ENCODE measurements at regions not wholly inside any gene's neighbourhood (a gene's known extent, or its start where the extent isn't known, plus 50 kb on each side); places are given as distances from the start of the nearest gene placed in this dataset.
A peak's percentile ranks its signal among the peaks of the same experiment; 100 is the strongest.

- intact Hi-C loops (cut with DNase I): no loop called here
- WGBS: 86% methylated on average over 5 of the region's 5 CpGs
- DNase-seq: no peak
- no peak for ATAC-seq
- H3K4me3 ChIP-seq (ENCODE audit: low read length): no peak overlapping the region
- no peak overlapping the region for H3K27ac ChIP-seq (ENCODE audit: low read length)
- H3K27me3 ChIP-seq (ENCODE audit: control insufficient read depth, insufficient read depth): no peaks in the 10 kb centered on the region
- H3K4me1 ChIP-seq (ENCODE audit: control insufficient read depth, insufficient read depth, low read length): no peaks in the 10 kb centered on the region
- H3K9me3 ChIP-seq (ENCODE audit: control insufficient read depth, low read length): no peaks in the 10 kb centered on the region
Observed at GRCh38 chr1:55396381-55396891, 181.3 kb upstream of the USP24 start.

- Histone ChIP-seq H3K4me1 (ENCODE audit: control insufficient read depth, insufficient read depth, low read length) (no peaks in the 10 kb centered on the region), H3K9me3 (ENCODE audit: control insufficient read depth, low read length) (no peaks in the 10 kb centered on the region)
Observed at GRCh38 chr1:55388960-55389359, 173.8 kb upstream of the USP24 start.

GRCh38 chr1:55387145-55387544 lies 172.0 kb upstream of the USP24 start:
- DNase-seq: no peak
- Histone ChIP-seq H3K9me3 (ENCODE audit: control insufficient read depth, low read length) (no peaks in the 10 kb centered on the region), H3K27ac (ENCODE audit: low read length) (no peak overlapping the region), H3K4me1 (ENCODE audit: control insufficient read depth, insufficient read depth, low read length) (no peaks in the 10 kb centered on the region), H3K4me3 (ENCODE audit: low read length) (no peak overlapping the region), H3K27me3 (ENCODE audit: control insufficient read depth, insufficient read depth) (no peaks in the 10 kb centered on the region)
- 74% methylated on average over 2 of the region's 2 CpGs for WGBS
- intact Hi-C loops (cut with DNase I): no loop called here
- ATAC-seq: no peak

More at GRCh38 chr1:55388960-55389359, 173.8 kb upstream of the USP24 start:
- DNase-seq (no peak), ATAC-seq (no peak)
- no peaks in the 10 kb centered on the region for H3K27me3 ChIP-seq (ENCODE audit: control insufficient read depth, insufficient read depth)
- no peak overlapping the region for H3K27ac ChIP-seq (ENCODE audit: low read length)
- no peak overlapping the region for H3K4me3 ChIP-seq (ENCODE audit: low read length)
- intact Hi-C loops (cut with DNase I): no loop called here

- intact Hi-C loops (cut with DNase I): no loop called here
- DNase-seq: no peak
- Histone ChIP-seq H3K27me3 (ENCODE audit: control insufficient read depth, insufficient read depth) (no peaks in the 10 kb centered on the region), H3K9me3 (ENCODE audit: control insufficient read depth, low read length) (no peaks in the 10 kb centered on the region), H3K4me3 (ENCODE audit: low read length) (no peak overlapping the region), H3K27ac (ENCODE audit: low read length) (no peak overlapping the region), H3K4me1 (ENCODE audit: control insufficient read depth, insufficient read depth, low read length) (no peaks in the 10 kb centered on the region)
- 83% methylated on average over 4 of the region's 4 CpGs for WGBS
- no peak for ATAC-seq
Observed at GRCh38 chr1:55386456-55386855, 171.3 kb upstream of the USP24 start.

GRCh38 chr1:55385402-55386018 lies 170.3 kb upstream of the USP24 start:
- H3K27ac ChIP-seq (ENCODE audit: low read length): no peak overlapping the region
- H3K4me3 ChIP-seq (ENCODE audit: low read length): no peak overlapping the region
- no peaks in the 10 kb centered on the region for H3K4me1 ChIP-seq (ENCODE audit: control insufficient read depth, insufficient read depth, low read length)
- DNase-seq (no peak), ATAC-seq (no peak)
- H3K9me3 ChIP-seq (ENCODE audit: control insufficient read depth, low read length): no peaks in the 10 kb centered on the region
- 95% methylated on average over 1 of the region's 1 CpG for WGBS
- intact Hi-C loops (cut with DNase I): no loop called here
- no peaks in the 10 kb centered on the region for H3K27me3 ChIP-seq (ENCODE audit: control insufficient read depth, insufficient read depth)

GRCh38 chr1:55384637-55385036 lies 169.5 kb upstream of the USP24 start:
- no peak for DNase-seq
- Histone ChIP-seq H3K27me3 (ENCODE audit: control insufficient read depth, insufficient read depth) (no peaks in the 10 kb centered on the region), H3K4me1 (ENCODE audit: control insufficient read depth, insufficient read depth, low read length) (no peaks in the 10 kb centered on the region), H3K27ac (ENCODE audit: low read length) (no peak overlapping the region), H3K4me3 (ENCODE audit: low read length) (no peak overlapping the region), H3K9me3 (ENCODE audit: control insufficient read depth, low read length) (no peaks in the 10 kb centered on the region)
- intact Hi-C loops (cut with DNase I): no loop called here
- 92% methylated on average over 7 of the region's 7 CpGs for WGBS
- no peak for ATAC-seq

- 66% methylated on average over 11 of the region's 11 CpGs for WGBS
- H3K4me1 ChIP-seq (ENCODE audit: control insufficient read depth, insufficient read depth, low read length): no peaks in the 10 kb centered on the region
- ATAC-seq (peak in 1 of 2 donors; percentile 49), DNase-seq (peak in 2 of 3 donors; percentile 48 to 54)
- no peak overlapping the region for H3K27ac ChIP-seq (ENCODE audit: low read length)
- H3K4me3 ChIP-seq (ENCODE audit: low read length): no peak overlapping the region
- H3K9me3 ChIP-seq (ENCODE audit: control insufficient read depth, low read length): no peaks in the 10 kb centered on the region
- no peaks in the 10 kb centered on the region for H3K27me3 ChIP-seq (ENCODE audit: control insufficient read depth, insufficient read depth)
- intact Hi-C loops (cut with DNase I): no loop called here
Observed at GRCh38 chr1:55382806-55383305, 167.7 kb upstream of the USP24 start.

- Histone ChIP-seq H3K4me1 (ENCODE audit: control insufficient read depth, insufficient read depth, low read length) (no peaks in the 10 kb centered on the region), H3K4me3 (ENCODE audit: low read length) (no peak overlapping the region), H3K27me3 (ENCODE audit: control insufficient read depth, insufficient read depth) (no peaks in the 10 kb centered on the region), H3K27ac (ENCODE audit: low read length) (no peak overlapping the region), H3K9me3 (ENCODE audit: control insufficient read depth, low read length) (no peaks in the 10 kb centered on the region)
- no peak for DNase-seq
- intact Hi-C loops (cut with DNase I): no loop called here
- 75% methylated on average over 2 of the region's 2 CpGs for WGBS
- ATAC-seq: no peak
Observed at GRCh38 chr1:55381983-55382382, 166.8 kb upstream of the USP24 start.

- ATAC-seq (no peak), DNase-seq (no peak)
- WGBS: 92% methylated on average over 5 of the region's 5 CpGs
- intact Hi-C loops (cut with DNase I): no loop called here
- H3K4me1 ChIP-seq (ENCODE audit: control insufficient read depth, insufficient read depth, low read length): no peaks in the 10 kb centered on the region
- H3K9me3 ChIP-seq (ENCODE audit: control insufficient read depth, low read length): no peaks in the 10 kb centered on the region
- H3K27ac ChIP-seq (ENCODE audit: low read length): no peak overlapping the region
- H3K27me3 ChIP-seq (ENCODE audit: control insufficient read depth, insufficient read depth): no peaks in the 10 kb centered on the region
- no peak overlapping the region for H3K4me3 ChIP-seq (ENCODE audit: low read length)
Observed at GRCh38 chr1:55381491-55381890, 166.3 kb upstream of the USP24 start.

- H3K27me3 ChIP-seq (ENCODE audit: control insufficient read depth, insufficient read depth): no peaks in the 10 kb centered on the region
- H3K27ac ChIP-seq (ENCODE audit: low read length): no peak overlapping the region
- ATAC-seq (peak in 1 of 2 donors; percentile 72), DNase-seq (peak in 2 of 3 donors; percentile 55 to 64)
- intact Hi-C loops (cut with DNase I): no loop called here
- WGBS: 61% methylated on average over 4 of the region's 4 CpGs
- H3K4me1 ChIP-seq (ENCODE audit: control insufficient read depth, insufficient read depth, low read length): peaks cover 1% of the 10 kb centered on the region
- no peak overlapping the region for H3K4me3 ChIP-seq (ENCODE audit: low read length)
- H3K9me3 ChIP-seq (ENCODE audit: control insufficient read depth, low read length): no peaks in the 10 kb centered on the region
Observed at GRCh38 chr1:55380355-55380970, 165.3 kb upstream of the USP24 start.

- Histone ChIP-seq H3K27ac (ENCODE audit: low read length) (no peak overlapping the region), H3K4me1 (ENCODE audit: control insufficient read depth, insufficient read depth, low read length) (peaks cover 3% of the 10 kb centered on the region), H3K9me3 (ENCODE audit: control insufficient read depth, low read length) (no peaks in the 10 kb centered on the region), H3K27me3 (ENCODE audit: control insufficient read depth, insufficient read depth) (no peaks in the 10 kb centered on the region), H3K4me3 (ENCODE audit: low read length) (no peak overlapping the region)
- DNase-seq (peak in 2 of 3 donors; percentile 49 to 57), ATAC-seq (peak in 1 of 2 donors; percentile 22)
- intact Hi-C loops (cut with DNase I): loop anchor here in 3 of 4 donors (5.0 to 10.0 kb wide), 2 partner anchors 1206 to 1209 kb away; no protein-coding TSS in a partner anchor
- 54% methylated on average over 10 of the region's 10 CpGs for WGBS
Observed at GRCh38 chr1:55378582-55378981, 163.4 kb upstream of the USP24 start.

All from right cardiac atrium (tissue), 5 donors.